Right renal pelvis (tissue), 4 donors: ENCODE measurements at regions not wholly inside any gene's neighbourhood (a gene's known extent, or its start where the extent isn't known, plus 50 kb on each side); places are given as distances from the start of the nearest gene placed in this dataset.
"Not testable (repeated sequence)": the region's sequence is repeated elsewhere in the genome, so short reads cannot be mapped to it uniquely, and the experiment has no call there.

Experiments
- DNase-seq, 4 donors: peaks; one replicate each; pipeline ENCODE4 v3.0.0-alpha.2; 2013; ENCODE audit warnings: low read depth in 4 of 4, low spot score in 3 of 4, missing footprints in 1 of 4

DNA sequence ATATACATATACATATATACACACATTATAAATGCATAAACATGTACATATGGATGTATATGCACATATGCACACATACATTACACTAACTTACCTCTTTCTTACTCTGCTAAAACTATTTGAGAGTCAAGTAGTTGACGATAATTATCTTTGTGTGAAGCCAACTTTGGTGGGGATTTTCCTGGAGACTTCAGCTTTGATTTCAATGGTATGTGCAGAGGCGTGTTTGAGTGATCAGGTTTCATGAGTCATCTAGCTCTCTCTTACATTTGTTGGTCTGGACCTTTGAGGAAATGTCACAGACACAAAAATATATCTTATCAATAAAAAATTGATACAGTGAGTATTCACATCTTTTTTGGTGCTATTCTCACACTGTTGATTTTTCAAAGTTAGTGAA is 769.1 kb upstream of the LUZP2 start:
- DNase-seq, result no peak

DNA sequence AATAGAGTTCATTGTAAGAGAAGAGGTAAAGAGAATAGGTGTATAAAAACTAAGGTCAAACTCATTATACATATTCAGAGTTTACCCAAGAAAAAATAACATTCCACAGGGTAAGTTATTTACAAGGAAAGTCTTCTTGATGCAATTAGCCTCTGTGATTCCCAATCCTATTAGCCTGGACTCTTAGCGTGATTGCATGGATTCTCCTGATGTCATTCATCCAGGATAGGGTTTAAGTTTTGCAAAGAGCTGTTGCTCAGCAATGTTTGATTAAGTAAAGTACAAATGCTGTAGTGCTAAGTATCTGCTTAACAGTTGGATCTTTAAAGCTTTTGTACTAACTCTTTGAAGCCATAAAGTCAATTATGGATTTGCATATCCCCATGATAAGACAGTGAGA is 767.8 kb upstream of the LUZP2 start:
- no peak for DNase-seq

DNA sequence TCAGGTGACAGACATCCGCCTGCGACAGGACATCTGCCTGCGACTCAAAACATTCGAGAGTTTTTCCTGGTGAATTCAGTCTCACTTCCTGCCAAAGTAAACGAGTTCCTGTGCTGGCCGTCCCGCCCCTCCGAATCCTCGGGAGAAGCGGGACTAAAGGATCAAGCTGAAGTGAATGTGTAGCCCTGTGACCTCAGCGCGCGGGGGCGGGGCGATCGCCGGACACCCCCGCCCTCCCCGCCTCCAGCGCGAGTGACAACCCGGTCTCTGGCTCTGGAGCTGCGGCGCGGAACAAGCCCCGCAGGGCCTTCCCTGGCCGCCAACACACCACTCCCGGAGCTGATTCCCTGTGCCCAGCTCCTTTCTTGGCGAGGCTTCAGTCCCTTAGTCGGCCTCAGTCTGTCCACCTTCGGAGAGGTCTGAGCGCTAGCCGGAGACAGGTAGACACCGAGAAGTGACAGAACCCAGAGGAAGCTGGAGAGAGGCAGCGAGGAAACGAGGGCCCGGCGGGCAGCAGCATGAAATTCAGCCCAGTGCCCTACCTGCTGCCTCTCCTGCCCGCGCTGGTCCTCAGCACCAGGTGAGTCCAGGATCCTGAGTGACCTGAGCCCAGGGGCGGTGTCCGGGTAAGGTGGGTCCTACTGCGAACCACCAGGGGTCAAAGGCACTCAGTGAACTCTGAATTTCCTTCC is 766.4 kb upstream of the LUZP2 start:
- no peak for DNase-seq

DNA sequence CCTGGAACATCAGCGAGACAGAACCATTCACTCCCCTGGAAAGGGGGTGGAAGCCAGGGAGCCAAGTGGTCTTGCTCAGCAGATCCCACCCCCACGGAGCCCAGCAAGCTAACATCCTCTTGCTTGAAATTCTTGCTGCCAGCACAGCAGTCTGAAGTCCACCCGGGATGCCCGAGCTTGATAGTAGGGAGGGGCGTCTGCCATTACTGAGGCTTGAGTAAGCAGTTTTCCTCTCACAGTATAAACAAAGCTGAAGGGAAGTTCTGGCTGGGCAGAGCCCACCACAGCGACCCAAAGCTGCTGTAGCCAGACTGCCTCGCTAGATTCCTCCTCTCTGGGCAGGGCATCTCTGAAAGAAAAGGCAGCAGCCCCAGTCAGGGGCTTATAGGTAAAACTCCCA is 764.8 kb upstream of the LUZP2 start:
- DNase-seq, result no peak

DNA sequence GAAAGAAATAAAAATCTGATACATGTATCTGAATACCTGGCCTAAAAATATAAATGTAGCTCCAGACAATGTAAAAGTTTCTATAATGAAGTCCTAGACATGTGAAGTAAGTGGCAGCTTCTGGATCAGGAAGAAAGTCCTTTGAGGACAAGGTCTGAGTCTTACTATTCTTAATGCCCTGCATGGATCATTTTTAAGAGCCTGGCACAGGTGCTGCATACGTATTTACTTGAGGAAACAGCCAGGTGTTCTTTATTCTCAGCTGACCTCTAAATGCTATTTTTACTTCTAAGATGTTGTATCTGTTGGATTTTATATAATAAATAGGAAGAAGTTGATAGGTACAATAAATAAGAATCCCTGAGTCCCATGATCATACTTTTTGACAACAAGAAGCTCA is 750.0 kb upstream of the LUZP2 start:
- no peak for DNase-seq

DNA sequence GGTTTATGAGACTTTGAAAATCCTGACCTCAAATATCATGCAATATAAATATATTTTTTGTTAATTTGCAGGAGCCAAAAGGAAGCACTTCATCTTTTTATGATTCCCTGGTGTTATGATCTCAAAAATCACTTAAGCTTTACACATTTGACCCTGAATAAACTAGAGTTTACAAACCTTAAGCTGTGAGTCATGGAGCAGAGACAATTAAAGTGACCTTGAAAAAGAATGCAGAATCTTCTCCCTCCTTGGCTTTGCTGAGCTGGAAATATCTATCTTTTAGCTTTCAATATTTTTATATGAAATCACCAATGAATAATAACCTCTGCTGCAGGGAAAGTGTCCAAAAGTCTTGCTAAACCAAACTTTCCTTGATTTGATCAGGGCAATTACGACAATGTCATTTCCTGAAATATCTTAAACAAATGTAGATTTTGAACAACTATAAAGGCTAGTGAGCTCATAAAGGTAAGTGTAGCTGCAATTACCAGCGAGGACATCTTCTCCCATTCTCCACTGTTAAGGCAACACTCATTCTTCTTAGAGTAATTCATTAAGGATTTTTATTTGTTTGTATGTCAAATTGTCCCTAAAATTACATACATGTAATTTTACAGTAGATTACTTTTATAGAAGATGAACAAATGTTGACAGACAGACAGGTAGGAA is 747.0 kb upstream of the LUZP2 start:
- DNase-seq, result no peak

DNA sequence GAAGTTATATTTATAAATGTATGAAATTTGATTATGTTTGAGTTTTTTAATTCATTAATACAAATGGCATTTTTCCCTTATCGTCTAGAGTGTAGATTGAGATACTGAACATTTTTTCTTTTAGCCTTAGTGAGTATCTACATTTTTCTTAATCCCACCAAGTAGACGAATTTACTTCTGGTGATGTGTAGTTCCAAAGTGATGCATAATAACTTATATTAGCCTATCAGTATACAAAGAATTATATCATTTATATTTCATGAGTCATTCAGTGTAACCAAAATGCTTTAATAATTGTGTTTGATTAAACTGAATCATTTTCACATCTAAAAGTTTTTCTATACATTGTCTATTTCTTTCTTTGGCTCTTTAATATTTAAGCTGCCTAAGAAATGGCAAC is 745.6 kb upstream of the LUZP2 start:
- no peak for DNase-seq

DNA sequence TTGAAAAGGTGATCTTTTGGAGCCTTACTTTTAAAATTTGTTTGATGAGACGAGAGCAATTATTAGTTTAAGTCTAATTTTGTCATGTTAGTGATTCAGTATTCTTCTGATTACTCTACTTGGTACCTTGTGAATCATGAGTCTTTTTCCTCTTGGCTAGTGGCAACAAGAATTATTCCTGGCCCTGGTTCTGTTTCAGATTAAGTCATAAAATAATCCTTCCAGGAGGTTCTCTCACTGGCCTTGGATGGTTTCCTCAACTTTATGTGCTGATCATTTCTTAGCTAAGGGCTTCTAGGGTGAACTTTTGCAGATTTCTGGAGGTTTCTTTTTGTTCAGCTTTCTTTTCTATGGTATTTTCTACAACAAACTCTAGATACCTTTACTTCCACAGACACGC is 741.8 kb upstream of the LUZP2 start:
- no peak for DNase-seq

DNA sequence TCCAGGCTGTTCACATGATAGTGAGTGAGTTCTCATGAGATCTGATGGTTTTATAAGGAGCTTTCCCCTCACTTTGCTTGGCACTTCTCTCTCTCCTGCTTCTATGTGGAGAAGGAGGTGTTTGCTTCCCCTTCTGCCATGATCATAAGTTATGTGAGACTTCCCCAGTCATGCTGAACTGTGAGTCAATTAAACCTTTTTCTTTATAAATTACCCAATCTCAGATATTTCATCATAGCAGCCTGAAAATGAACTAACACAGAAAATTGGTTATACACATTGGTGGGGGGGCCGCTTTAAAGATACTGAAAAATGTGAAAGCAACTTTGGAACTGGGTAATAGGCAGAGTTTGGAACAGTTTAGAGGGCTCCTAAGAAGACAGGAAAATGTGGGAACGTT is 741.1 kb upstream of the LUZP2 start:
- no peak for DNase-seq

DNA sequence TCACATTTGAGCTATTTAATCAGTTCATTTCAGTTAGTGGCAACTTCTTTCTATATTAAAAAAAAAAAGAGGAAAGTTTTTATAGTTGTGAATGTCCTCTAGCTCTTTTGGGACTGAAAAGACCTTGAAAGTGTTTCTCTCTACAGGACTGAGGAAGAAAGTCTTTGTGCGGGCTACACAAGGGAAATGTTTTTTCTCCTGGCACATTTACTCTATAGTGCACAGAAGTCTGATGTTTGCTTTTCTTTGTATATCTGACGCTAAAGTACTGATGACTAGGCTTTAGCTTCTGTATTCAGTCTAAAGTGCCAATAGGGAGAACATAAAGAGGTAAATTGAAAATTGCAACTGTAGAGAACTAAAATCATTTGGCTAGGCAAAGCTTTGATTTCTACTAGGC is 737.4 kb upstream of the LUZP2 start:
- no peak for DNase-seq

DNA sequence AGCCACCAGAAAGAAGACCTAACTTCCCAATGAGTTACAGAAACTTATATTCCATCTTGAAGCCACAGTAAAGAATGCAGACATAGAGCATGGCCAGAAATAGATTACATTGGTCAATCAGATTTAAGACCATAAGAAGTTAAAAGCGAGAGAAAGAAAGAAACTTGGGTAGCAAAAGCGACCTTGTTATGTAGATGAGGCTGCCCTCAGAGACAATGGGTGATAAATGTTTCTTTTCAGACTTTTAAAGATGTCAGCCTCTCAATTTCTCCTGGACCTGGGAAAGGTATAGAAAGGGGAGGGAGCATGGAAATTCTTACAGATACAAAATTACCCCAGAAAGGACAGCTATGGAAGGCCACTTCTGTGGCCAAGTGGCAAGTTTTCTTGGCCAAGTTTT is 732.6 kb upstream of the LUZP2 start:
- DNase-seq, result no peak

DNA sequence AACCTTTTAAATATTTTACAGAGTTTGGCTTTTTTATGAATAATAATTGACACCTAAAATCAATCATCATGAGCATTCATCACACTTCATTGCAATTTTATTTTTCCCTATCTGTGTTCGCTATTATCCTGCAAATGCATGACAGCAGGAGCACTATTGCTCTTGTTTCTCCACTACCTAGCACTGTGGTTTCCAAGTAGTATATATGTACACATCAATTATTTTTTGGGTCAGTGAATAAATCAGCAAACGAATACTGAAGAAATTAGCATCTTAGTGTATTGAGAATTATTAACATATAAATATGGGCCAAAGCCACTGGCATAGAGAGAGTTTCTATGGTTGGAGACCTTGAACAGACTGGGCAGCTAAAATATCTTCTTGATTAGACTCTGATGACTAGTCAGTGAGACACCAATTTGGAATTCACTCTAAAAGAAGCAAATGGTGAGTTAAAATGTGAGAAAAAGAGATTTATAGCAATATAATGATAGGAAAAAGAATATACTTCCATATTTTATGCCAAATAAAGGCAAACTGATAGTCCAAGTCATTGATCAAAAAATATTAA is 731.1 kb upstream of the LUZP2 start:
- DNase-seq, result no peak

DNA sequence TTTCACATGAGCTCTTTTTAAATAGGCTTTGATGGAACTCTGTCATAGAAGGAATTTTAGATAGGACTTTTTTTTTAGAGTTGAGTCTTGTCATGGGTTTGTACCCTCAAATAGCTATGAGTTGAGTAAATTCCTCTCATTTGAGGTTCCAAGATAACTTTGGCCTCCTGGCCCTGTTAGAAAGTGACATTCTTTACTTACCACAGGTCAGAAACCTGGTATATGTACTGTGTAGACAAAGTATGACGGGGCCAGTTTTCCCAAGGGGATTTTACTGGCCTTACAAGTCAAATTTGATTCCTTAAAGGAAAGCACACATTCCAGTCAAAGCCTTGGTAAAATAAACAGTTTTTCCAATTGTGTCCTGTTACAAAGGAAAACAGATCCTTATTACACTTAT is 729.3 kb upstream of the LUZP2 start:
- DNase-seq, result no peak

DNA sequence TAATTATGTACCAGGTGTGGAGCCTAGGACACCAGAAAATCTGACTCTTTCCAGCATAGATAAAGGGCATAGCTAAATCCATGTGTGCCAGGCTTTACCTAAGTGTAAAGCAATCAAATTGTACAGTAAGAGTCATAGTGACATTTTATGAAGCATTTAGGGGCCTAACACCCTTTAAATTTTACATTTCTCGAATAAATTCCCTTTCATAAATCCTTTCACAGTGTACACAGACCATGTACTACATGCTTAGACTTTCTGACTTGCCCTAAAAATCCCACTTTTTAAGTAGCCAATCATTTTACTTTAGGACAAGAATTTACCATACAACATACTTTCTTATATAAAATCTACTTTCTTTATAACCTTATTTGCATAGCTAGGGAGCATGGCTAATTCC is 727.6 kb upstream of the LUZP2 start:
- DNase-seq, result no peak

DNA sequence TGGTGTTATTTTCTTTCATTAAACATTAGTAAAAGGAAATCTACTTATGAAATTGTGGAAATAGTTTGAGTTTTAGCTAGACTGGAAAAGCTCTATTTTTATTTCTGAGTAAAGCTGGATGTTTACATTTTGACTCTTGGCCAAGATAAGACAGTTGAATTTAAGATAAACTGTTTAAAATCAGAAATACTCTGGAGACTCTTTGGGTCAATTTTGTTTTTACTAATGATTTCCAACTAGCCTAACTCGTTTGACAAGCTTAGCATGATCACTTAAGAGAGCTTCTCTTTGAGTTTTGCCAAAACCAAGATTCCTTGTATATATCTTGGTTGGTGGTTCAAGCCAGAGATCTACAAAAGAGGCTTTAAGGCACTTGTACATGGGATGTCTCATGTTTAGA is 724.8 kb upstream of the LUZP2 start:
- no peak for DNase-seq

DNA sequence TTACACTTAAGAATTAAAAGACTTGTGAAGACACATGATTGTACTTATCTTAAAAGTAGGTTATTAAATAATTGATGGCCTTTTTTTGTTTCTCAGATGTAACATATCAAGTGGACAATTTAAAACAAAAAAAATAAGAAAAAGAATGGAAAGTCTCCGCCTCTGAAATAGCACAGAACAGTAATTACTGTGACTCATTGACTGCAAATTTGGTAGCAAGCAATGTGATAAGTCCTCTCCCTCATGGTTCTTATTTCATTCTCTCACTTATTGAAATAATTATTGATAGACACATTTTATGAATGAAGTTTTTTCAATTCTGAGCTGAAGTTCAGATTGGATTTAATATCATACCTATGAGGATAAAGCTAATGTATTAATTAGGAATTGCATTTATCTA is 717.9 kb upstream of the LUZP2 start:
- no peak for DNase-seq

DNA sequence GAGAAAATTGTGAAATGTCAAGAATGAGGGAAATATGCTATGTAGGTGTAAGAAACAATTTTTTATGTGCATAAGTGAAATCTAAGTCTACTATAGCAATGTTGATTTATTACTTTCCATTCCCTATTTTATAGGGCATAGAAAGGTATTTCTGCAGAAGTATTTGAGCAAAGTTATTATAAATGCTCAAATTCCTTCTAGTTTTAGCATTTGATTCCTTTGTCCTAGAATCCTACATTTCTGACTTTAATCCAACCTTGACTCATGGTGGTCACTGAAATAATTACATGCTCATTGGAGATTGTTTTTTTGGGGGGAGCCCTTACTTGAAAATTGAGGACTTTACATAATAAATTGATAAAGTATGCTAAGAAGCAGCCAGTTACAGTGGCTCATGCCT is 716.6 kb upstream of the LUZP2 start:
- DNase-seq, result no peak

DNA sequence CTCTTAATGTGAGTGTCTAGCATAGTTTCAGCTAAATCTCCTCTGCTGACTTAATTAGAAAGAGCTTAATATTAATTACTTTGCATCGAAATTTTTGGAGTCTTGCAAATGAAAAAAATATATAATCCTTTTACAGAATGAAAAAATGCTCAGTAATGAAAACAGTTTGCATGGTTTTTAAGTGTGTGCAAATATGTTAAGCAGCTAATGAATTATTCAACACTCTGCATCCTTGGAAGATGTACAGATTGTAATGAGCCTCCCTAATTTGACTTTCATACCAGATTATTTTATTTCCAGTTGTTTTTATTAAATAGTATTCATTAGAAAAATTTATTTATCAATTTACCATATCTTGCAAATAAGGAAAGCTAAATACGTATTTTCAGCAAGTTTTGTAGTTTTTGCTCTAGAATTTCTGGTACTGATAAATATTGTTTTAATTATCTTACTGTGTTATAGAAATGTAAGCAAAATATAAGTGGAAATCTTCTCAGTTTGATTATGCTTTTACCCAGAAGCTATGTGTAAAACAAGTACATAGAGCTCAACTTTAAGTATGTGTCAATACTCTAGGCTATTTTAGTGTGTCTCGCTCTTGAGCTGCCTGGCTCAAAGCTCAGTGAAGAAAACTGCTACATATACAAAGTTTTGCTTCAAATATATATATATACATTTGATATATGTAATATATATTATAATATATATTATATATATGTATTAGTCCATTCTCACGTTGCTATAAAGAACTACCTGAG is 714.9 kb upstream of the LUZP2 start:
- DNase-seq, result no peak

DNA sequence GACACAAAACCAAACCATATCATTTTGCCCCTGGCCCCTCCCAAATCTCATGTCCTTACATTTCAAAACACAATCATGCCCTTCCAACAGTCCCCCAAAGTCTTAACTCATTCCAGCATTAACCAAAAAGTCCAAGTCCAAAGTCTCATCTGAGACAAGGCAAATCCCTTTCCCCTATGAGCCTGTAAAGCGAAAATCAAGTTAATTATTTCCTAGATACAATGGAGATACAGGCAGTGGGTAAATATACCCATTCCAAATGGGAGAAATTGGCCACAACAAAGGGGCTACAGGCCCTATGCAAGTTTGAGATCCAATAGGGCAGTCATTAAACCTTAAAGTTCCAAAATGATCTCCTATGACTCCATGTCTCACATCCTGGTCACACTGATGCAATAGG is 709.9 kb upstream of the LUZP2 start:
- DNase-seq, result not testable (repeated sequence)

DNA sequence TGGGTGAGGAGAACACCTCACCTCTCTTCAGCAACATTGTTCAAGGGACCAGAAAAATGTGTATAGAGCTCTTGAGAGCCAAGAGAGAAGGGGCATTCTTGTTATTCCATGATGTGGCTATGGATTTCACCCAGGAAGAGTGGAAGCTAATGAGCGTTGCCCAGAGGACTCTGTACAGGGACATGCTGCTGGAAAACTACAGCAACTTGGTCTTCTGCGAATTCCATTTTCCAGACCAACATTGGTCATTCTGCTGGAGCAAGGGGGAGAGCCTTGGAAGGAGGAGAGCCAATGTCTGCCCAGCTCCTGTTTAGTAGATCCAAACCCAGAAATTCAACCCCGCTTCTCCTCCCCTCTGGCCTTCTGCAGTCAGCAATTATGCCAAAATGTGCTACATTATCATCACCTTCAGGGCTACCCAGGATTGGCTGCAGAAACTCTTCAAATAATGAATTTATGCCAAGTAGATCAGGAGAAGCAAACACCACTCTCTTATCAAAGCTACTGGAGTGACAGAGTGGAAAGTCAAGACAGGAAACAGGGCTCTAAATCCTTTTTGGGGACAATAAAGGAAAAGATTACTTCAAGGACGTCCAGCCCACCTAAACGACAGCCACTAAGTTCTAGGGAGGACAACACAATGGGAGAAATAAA is 707.5 kb upstream of the LUZP2 start:
- no peak for DNase-seq

DNA sequence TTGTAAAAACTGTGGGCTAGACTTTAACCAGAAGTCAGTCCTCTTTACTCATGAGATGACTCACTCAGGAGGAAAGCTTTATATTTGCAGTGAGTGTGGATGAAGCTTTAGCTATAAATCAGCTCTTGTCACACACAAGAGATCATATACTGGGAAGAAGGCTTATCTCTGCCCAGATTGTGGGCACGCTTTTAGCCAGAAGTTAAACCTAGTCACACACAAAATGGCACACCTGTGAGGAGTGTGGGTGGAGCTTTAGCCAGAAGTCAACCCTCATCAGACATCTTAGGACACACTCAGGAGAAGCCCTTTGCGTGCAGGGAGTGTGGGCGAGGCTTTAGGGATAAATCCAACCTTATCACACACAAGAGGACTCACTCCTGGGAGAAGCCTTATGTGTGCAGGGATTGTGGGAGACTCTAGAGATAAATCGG is 706.9 kb upstream of the LUZP2 start:
- DNase-seq, result no peak
